ENCODE measurements at regions not wholly inside any gene's neighbourhood (a gene's known extent, or its start where the extent isn't known, plus 50 kb on each side); places are given as distances from the start of the nearest gene placed in this dataset.

GRCh38 chr2:175414882-175415487 lies 233.5 kb upstream of the ATP5MC3 start:
- TF ChIP-seq POLR2A (IDR thresholded peaks at IDR 0.05; ENCODE audit: low read length) (no peak), GATA1 (IDR thresholded peaks at IDR 0.05; ENCODE audit: low read depth, low read length) (no peak)
